ENCODE measurements at regions not wholly inside any gene's neighbourhood (a gene's known extent, or its start where the extent isn't known, plus 50 kb on each side); places are given as distances from the start of the nearest gene placed in this dataset.

DNA sequence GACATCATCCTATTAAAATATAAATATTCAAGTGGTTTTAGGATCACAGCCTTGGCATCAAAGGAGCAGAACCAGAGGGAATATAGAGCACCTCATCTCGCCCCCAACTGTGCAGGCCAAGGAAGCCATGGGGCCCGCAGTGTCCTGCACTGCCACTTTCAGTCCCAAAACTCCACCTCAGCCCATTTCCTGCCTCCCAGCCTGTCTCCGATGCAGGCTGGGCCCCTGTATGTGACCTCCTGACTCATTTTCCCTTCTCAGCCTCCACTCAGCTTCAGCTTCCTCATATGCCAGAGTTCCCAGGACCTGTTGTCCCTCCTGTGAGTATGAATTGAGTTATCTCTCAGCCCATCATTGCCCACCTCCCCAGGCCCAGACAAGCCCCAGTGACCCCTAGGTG is 72.9 kb upstream of the GLI2 start:
- Histone ChIP-seq H3K27ac (ENCODE audit: low read depth, low read length) (no peak overlapping the region), H3K9me3 (ENCODE audit: control insufficient read depth, insufficient read depth, low read length) (peaks cover 16% of the 10 kb centered on the region), H3K27me3 (ENCODE audit: control insufficient read depth, insufficient read depth, low read length) (peaks cover 32% of the 10 kb centered on the region), H3K4me3 (ENCODE audit: low read depth, low read length) (no peak overlapping the region)
- no peak for TF ChIP-seq CTCF (IDR thresholded peaks at IDR 0.05; ENCODE audit: low read depth, low read length)
- POLR2A ChIA-PET, result no interaction called here
- CTCF ChIA-PET, result no interaction called here
- DNase-seq (ENCODE audit: low read depth, low spot score), result no peak

DNA sequence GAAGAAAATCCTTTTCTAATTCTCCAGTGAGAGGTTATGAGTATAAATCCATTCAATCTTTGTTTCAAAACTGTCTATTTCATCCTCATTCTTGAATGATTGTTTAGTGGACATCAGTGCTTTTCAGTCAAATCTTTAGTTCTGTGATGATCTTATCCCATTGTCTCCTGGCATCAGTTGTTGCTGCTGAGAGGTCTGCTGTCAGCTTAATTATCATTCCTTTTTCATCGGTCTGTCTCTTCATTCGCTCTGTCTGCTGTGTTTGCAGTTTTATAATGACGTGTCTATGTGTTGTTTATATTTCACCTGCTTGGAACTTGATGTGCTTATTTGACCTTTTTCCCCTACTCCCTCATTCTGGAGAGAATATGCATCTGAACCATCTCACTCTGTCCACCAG is 69.2 kb upstream of the GLI2 start:
- ChIA-PET POLR2A (no interaction called here), CTCF (no interaction called here)
- Histone ChIP-seq H3K27ac (ENCODE audit: low read depth, low read length) (no peak overlapping the region), H3K27me3 (ENCODE audit: control insufficient read depth, insufficient read depth, low read length) (peaks cover 9% of the 10 kb centered on the region), H3K9me3 (ENCODE audit: control insufficient read depth, insufficient read depth, low read length) (peaks cover 15% of the 10 kb centered on the region), H3K4me3 (ENCODE audit: low read depth, low read length) (no peak overlapping the region)
- no peak for TF ChIP-seq CTCF (IDR thresholded peaks at IDR 0.05; ENCODE audit: low read depth, low read length)
- no peak for DNase-seq (ENCODE audit: low read depth, low spot score)

- POLR2A ChIA-PET, result interaction anchor here (2.0 kb wide), 1 partner anchor 78 kb away, joined by 5 read pairs; no protein-coding TSS in a partner anchor
- CTCF ChIA-PET, result no interaction called here
- TF ChIP-seq CTCF (IDR thresholded peaks at IDR 0.05; ENCODE audit: low read depth, low read length), result no peak
- H3K4me3 ChIP-seq (ENCODE audit: low read depth, low read length), result no peak overlapping the region
- DNase-seq (ENCODE audit: low read depth, low spot score), result no peak
- peaks cover 15% of the 10 kb centered on the region for H3K9me3 ChIP-seq (ENCODE audit: control insufficient read depth, insufficient read depth, low read length)
- no peak overlapping the region for H3K27ac ChIP-seq (ENCODE audit: low read depth, low read length)
- H3K27me3 ChIP-seq (ENCODE audit: control insufficient read depth, insufficient read depth, low read length), result peaks cover under 1% of the 10 kb centered on the region
Observed at GRCh38 chr2:120667981-120668380, 67.7 kb upstream of the GLI2 start.

GRCh38 chr2:120669121-120669952 is 66.3 kb upstream of the GLI2 start:
- Histone ChIP-seq H3K9me3 (ENCODE audit: control insufficient read depth, insufficient read depth, low read length) (peaks cover 15% of the 10 kb centered on the region), H3K27me3 (ENCODE audit: control insufficient read depth, insufficient read depth, low read length) (peaks cover 5% of the 10 kb centered on the region), H3K27ac (ENCODE audit: low read depth, low read length) (no peak overlapping the region), H3K4me3 (ENCODE audit: low read depth, low read length) (no peak overlapping the region)
- POLR2A ChIA-PET, result interaction anchor here (2.0 kb wide), 1 partner anchor 80 kb away, joined by 5 read pairs; no protein-coding TSS in a partner anchor
- CTCF ChIA-PET, result interaction anchor here (1.1 to 1.2 kb wide), 2 partner anchors 11 to 72 kb away, joined by 4 read pairs; no protein-coding TSS in a partner anchor
- no peak for DNase-seq (ENCODE audit: low read depth, low spot score)
- TF ChIP-seq CTCF (IDR thresholded peaks at IDR 0.05; ENCODE audit: low read depth, low read length), result peak; percentile 48

DNA sequence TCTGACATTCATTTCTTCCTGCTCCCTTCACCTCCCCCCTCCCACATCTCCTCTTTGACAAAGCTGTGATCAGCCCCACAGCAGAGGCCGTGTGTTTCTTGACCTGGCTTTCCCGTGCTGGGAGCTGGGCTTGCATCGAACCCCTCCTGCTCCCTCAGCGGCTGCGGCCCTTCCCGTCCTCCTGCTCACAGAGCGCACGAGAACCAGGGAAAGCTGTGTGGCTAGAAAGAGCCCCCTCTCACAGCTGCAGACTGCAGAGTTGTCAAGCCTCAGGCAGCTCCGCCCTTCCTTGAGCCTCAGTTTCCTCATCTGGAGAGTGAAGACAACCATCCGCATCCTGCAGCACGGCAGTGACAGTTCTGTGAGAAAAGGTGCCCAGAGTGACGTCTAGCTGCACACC is 65.7 kb upstream of the GLI2 start:
- Histone ChIP-seq H3K27ac (ENCODE audit: low read depth, low read length) (no peak overlapping the region), H3K4me3 (ENCODE audit: low read depth, low read length) (no peak overlapping the region), H3K9me3 (ENCODE audit: control insufficient read depth, insufficient read depth, low read length) (peaks cover 15% of the 10 kb centered on the region), H3K27me3 (ENCODE audit: control insufficient read depth, insufficient read depth, low read length) (peaks cover 5% of the 10 kb centered on the region)
- ChIA-PET POLR2A (no interaction called here), CTCF (interaction anchor here (1.1 kb wide), 1 partner anchor 11 kb away, joined by 4 read pairs; no protein-coding TSS in a partner anchor)
- no peak for DNase-seq (ENCODE audit: low read depth, low spot score)
- TF ChIP-seq CTCF (IDR thresholded peaks at IDR 0.05; ENCODE audit: low read depth, low read length), result no peak

All from AG04450 (cell line).